ENCODE measurements at regions not wholly inside any gene's neighbourhood (a gene's known extent, or its start where the extent isn't known, plus 50 kb on each side); places are given as distances from the start of the nearest gene placed in this dataset.

GRCh38 chr18:77632758-77633157 is 383.1 kb downstream of the GALR1 start:
- DNase-seq, result no peak

GRCh38 chr18:77634494-77634893 is 384.8 kb downstream of the GALR1 start:
- TF ChIP-seq CTCF (IDR thresholded peaks at IDR 0.05), result no peak
- TF ChIP-seq POLR2A (IDR thresholded peaks at IDR 0.05), result no peak
- Histone ChIP-seq H3K36me3 (no peaks in the 10 kb centered on the region), H3K27ac (no peak overlapping the region), H3K9me3 (no peaks in the 10 kb centered on the region), H3K4me3 (no peak overlapping the region), H3K27me3 (no peaks in the 10 kb centered on the region), H3K4me1 (no peaks in the 10 kb centered on the region)
- DNase-seq, result no peak

More at GRCh38 chr18:77632758-77633157, 383.1 kb downstream of the GALR1 start:
- H3K27ac ChIP-seq, result no peak overlapping the region
- no peak for TF ChIP-seq CTCF (IDR thresholded peaks at IDR 0.05)
- TF ChIP-seq POLR2A (IDR thresholded peaks at IDR 0.05), result no peak
- no peaks in the 10 kb centered on the region for H3K27me3 ChIP-seq
- H3K9me3 ChIP-seq, result no peaks in the 10 kb centered on the region
- no peaks in the 10 kb centered on the region for H3K4me1 ChIP-seq
- H3K4me3 ChIP-seq, result no peak overlapping the region
- no peaks in the 10 kb centered on the region for H3K36me3 ChIP-seq

GRCh38 chr18:77635451-77635850 is 385.8 kb downstream of the GALR1 start:
- Histone ChIP-seq H3K36me3 (no peaks in the 10 kb centered on the region), H3K27ac (no peak overlapping the region), H3K4me1 (no peaks in the 10 kb centered on the region), H3K9me3 (no peaks in the 10 kb centered on the region), H3K27me3 (no peaks in the 10 kb centered on the region), H3K4me3 (no peak overlapping the region)
- no peak for DNase-seq
- TF ChIP-seq POLR2A (IDR thresholded peaks at IDR 0.05) (no peak), CTCF (IDR thresholded peaks at IDR 0.05) (no peak)

- no peak overlapping the region for H3K27ac ChIP-seq
Measured at GRCh38 chr18:77635858-77636257, 386.2 kb downstream of the GALR1 start.

GRCh38 chr18:77645170-77645872 is 395.7 kb downstream of the GALR1 start:
- H3K4me3 ChIP-seq, result no peak overlapping the region
- H3K4me1 ChIP-seq, result no peaks in the 10 kb centered on the region
- H3K27ac ChIP-seq, result no peak overlapping the region
- TF ChIP-seq POLR2A (IDR thresholded peaks at IDR 0.05) (no peak), CTCF (IDR thresholded peaks at IDR 0.05) (no peak)
- no peak for DNase-seq
- H3K27me3 ChIP-seq, result no peaks in the 10 kb centered on the region
- no peaks in the 10 kb centered on the region for H3K36me3 ChIP-seq
- no peaks in the 10 kb centered on the region for H3K9me3 ChIP-seq

More at GRCh38 chr18:77635858-77636257, 386.2 kb downstream of the GALR1 start:
- Histone ChIP-seq H3K4me3 (no peak overlapping the region), H3K4me1 (no peaks in the 10 kb centered on the region), H3K9me3 (no peaks in the 10 kb centered on the region), H3K36me3 (no peaks in the 10 kb centered on the region), H3K27me3 (no peaks in the 10 kb centered on the region)
- no peak for DNase-seq
- TF ChIP-seq CTCF (IDR thresholded peaks at IDR 0.05) (no peak), POLR2A (IDR thresholded peaks at IDR 0.05) (no peak)
